Brain microvascular endothelial cell (primary cell): ENCODE measurements at regions not wholly inside any gene's neighbourhood (a gene's known extent, or its start where the extent isn't known, plus 50 kb on each side); places are given as distances from the start of the nearest gene placed in this dataset.

ENCODE experiments used
- DNase-seq: peaks from one replicate; pipeline ENCODE4 v3.0.0-alpha.2; 2020
- H3K27ac ChIP-seq: fragments of 250-450 bp; sonication (Bioruptor Pico); 2 replicates; pipeline ENCODE4 v1.5.1; 2020; ENCODE audit warnings: mild to moderate bottlenecking, moderate library complexity
- H3K27me3 ChIP-seq: fragments of 250-450 bp; sonication (Bioruptor Pico); replicated peaks from 2 replicates; pipeline ENCODE4 v1.5.1; 2020; ENCODE audit warnings: mild to moderate bottlenecking
- H3K36me3 ChIP-seq: fragments of 250-450 bp; sonication (Bioruptor Pico); replicated peaks from 2 replicates; pipeline ENCODE4 v1.5.1; 2020; ENCODE audit warnings: mild to moderate bottlenecking
- H3K4me3 ChIP-seq: 2 replicates; pipeline ENCODE4 v1.5.1; 2011; ENCODE audit warnings: low read depth, mild to moderate bottlenecking, control low read depth, low read length, moderate library complexity
- CTCF ChIP-seq: IDR thresholded peaks from 2 replicates; pipeline ENCODE4 v1.5.1; 2011; ENCODE audit warnings: low read depth, mild to moderate bottlenecking, moderate library complexity, low read length, control low read depth, inconsistent platforms; ENCODE audit errors: missing control alignments
- in situ Hi-C: cut with HindIII; loops from 2 replicates; pipeline ENCODE4 v1.10.0; 2017; ENCODE audit warnings: low sequenced_read_pairs, low pct_ligation_motif_present

DNA sequence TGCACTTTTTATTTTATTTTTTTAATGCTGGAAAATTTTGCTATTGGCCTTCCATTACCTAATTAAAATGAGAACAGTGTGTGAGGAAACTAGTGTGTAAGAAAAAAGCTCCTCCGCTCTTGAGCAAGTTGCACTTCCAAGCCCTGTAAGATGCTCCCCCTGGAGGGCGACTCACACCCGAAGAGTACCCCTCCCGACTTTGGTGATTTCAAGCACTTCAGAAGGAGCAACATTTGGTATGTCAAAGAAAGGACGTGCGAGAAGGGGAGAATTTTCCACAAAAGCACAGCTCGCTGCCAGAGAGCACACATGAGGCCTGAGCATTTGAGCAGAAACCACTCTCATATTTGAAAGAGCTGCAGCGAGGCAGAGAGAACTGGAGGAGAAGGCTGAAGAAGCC lies 504.4 kb downstream of the FGF9 start:
- in situ Hi-C loops, result no loop called here
- Histone ChIP-seq H3K36me3 (no peaks in the 10 kb centered on the region), H3K27ac (no peak overlapping the region), H3K27me3 (no peaks in the 10 kb centered on the region), H3K4me3 (no peak overlapping the region)
- no peak for DNase-seq
- TF ChIP-seq CTCF, result no peak

GRCh38 chr13:22175815-22176214 lies 504.9 kb downstream of the FGF9 start:
- H3K27ac ChIP-seq, result no peak overlapping the region
- no peak for TF ChIP-seq CTCF
- no peak for DNase-seq
- H3K36me3 ChIP-seq, result no peaks in the 10 kb centered on the region
- in situ Hi-C loops, result no loop called here
- no peaks in the 10 kb centered on the region for H3K27me3 ChIP-seq
- H3K4me3 ChIP-seq, result no peak overlapping the region

- no peak for DNase-seq
- H3K36me3 ChIP-seq, result no peaks in the 10 kb centered on the region
- in situ Hi-C loops, result no loop called here
Measured at GRCh38 chr13:22176968-22177520, 506.2 kb downstream of the FGF9 start.

GRCh38 chr13:22178878-22179277 lies 508.0 kb downstream of the FGF9 start:
- H3K27ac ChIP-seq, result no peak overlapping the region
- in situ Hi-C loops, result no loop called here
- no peak for TF ChIP-seq CTCF
- no peaks in the 10 kb centered on the region for H3K27me3 ChIP-seq
- H3K4me3 ChIP-seq, result no peak overlapping the region
- no peak for DNase-seq
- H3K36me3 ChIP-seq, result no peaks in the 10 kb centered on the region

More at GRCh38 chr13:22176968-22177520, 506.2 kb downstream of the FGF9 start:
- Histone ChIP-seq H3K27me3 (no peaks in the 10 kb centered on the region), H3K4me3 (no peak overlapping the region), H3K27ac (no peak overlapping the region)
- TF ChIP-seq CTCF, result no peak

DNA sequence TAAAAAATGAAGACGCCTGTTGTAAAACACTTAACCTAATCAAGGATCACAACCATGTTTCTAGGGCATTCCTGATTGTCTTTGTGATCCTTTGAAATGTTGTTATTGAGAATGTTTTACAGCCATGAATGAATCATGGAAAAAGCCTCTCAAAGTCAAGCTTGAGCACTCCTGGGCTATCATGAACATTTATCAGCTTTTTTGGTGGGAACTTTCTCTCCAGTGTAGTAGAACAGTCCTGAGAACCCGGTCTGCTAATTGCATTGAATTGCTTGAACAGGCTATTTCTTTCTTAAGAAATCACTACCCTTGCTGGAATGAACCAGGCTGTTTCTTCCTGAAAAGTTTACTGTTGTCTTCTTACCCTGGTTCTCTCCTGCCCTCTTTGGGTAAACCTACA lies 516.5 kb downstream of the FGF9 start:
- Histone ChIP-seq H3K36me3 (no peaks in the 10 kb centered on the region), H3K4me3 (no peak overlapping the region), H3K27me3 (no peaks in the 10 kb centered on the region), H3K27ac (no peak overlapping the region)
- in situ Hi-C loops, result no loop called here
- DNase-seq, result no peak
- TF ChIP-seq CTCF, result no peak
